Ishikawa (cell line): ENCODE measurements at regions not wholly inside any gene's neighbourhood (a gene's known extent, or its start where the extent isn't known, plus 50 kb on each side); places are given as distances from the start of the nearest gene placed in this dataset.

ENCODE experiments used
- CEBPB ChIP-seq: IDR thresholded peaks from 2 replicates; pipeline ENCODE4 v1.6.1; 2012
- CREB1 ChIP-seq: IDR thresholded peaks from 2 replicates; pipeline ENCODE4 v1.6.1; 2012; ENCODE audit warnings: low read depth
- EGR1 ChIP-seq: IDR thresholded peaks from 2 replicates; pipeline ENCODE4 v1.6.1; 2012
- EP300 ChIP-seq: IDR thresholded peaks from 2 replicates; pipeline ENCODE4 v1.6.1; 2012; ENCODE audit warnings: borderline replicate concordance
- FOXM1 ChIP-seq: IDR thresholded peaks from 2 replicates; pipeline ENCODE4 v1.6.1; 2012; ENCODE audit warnings: low read depth, borderline replicate concordance
- MAX ChIP-seq: IDR thresholded peaks from 2 replicates; pipeline ENCODE4 v1.6.1; 2012
- NFIC ChIP-seq: IDR thresholded peaks from 2 replicates; pipeline ENCODE4 v1.6.1; 2012
- RAD21 ChIP-seq: IDR thresholded peaks from 2 replicates; pipeline ENCODE4 v1.6.1; 2012; ENCODE audit warnings: low read depth
- REST ChIP-seq: IDR thresholded peaks from 2 replicates; pipeline ENCODE4 v1.6.1; 2012; ENCODE audit warnings: low read depth, mild to moderate bottlenecking
- TAF1 ChIP-seq: IDR thresholded peaks from 2 replicates; pipeline ENCODE4 v1.6.1; 2012; ENCODE audit warnings: low read depth, mild to moderate bottlenecking
- TCF12 ChIP-seq: IDR thresholded peaks from 2 replicates; pipeline ENCODE4 v1.6.1; 2012; ENCODE audit warnings: low read depth
- TEAD4 ChIP-seq: IDR thresholded peaks from 2 replicates; pipeline ENCODE4 v1.6.1; 2012
- USF1 ChIP-seq: IDR thresholded peaks from 2 replicates; pipeline ENCODE4 v1.6.1; 2012
- YY1 ChIP-seq: IDR thresholded peaks from 2 replicates; pipeline ENCODE4 v1.6.1; 2012; ENCODE audit warnings: low read depth
- ZBTB7A ChIP-seq: IDR thresholded peaks from 2 replicates; pipeline ENCODE4 v1.6.1; 2012; ENCODE audit warnings: low read depth

GRCh38 chr10:131473645-131474044 is 162.1 kb upstream of the TCERG1L start:
- TF ChIP-seq CEBPB, result no peak
- no peak for TF ChIP-seq RAD21
- no peak for TF ChIP-seq CREB1
- no peak for TF ChIP-seq YY1
- no peak for TF ChIP-seq EGR1

- TF ChIP-seq EP300 (no peak), CEBPB (no peak), RAD21 (no peak), TCF12 (no peak), YY1 (no peak), TAF1 (no peak)
These were observed 162.9 kb upstream of the TCERG1L start for GRCh38 chr10:131474416-131474815.

- TF ChIP-seq TEAD4 (no peak), REST (no peak), MAX (no peak), TAF1 (no peak), NFIC (no peak), YY1 (no peak), TCF12 (no peak), RAD21 (no peak), CREB1 (no peak), CEBPB (no peak), EP300 (no peak), ZBTB7A (no peak), USF1 (no peak), EGR1 (no peak), FOXM1 (no peak)
These were observed 163.5 kb upstream of the TCERG1L start for GRCh38 chr10:131475043-131475442.

- TF ChIP-seq YY1 (no peak), USF1 (no peak), MAX (no peak), ZBTB7A (no peak), CEBPB (no peak), TEAD4 (no peak), EP300 (no peak)
These were observed 164.3 kb upstream of the TCERG1L start for GRCh38 chr10:131475803-131476202.

GRCh38 chr10:131477457-131478121 is 166.1 kb upstream of the TCERG1L start:
- no peak for TF ChIP-seq RAD21
- TF ChIP-seq USF1, result no peak
- no peak for TF ChIP-seq CREB1
- no peak for TF ChIP-seq FOXM1
- TF ChIP-seq TEAD4, result no peak
- no peak for TF ChIP-seq EP300

GRCh38 chr10:131478377-131478989 is 167.0 kb upstream of the TCERG1L start:
- no peak for TF ChIP-seq EP300
- TF ChIP-seq TEAD4, result no peak
- no peak for TF ChIP-seq CEBPB
- no peak for TF ChIP-seq NFIC
- TF ChIP-seq CREB1, result no peak
- TF ChIP-seq USF1, result no peak
- TF ChIP-seq FOXM1, result no peak
- no peak for TF ChIP-seq REST
- no peak for TF ChIP-seq TCF12
- TF ChIP-seq TAF1, result no peak
- no peak for TF ChIP-seq RAD21
